Bronchial epithelial cell (primary cell): ENCODE measurements at regions not wholly inside any gene's neighbourhood (a gene's known extent, or its start where the extent isn't known, plus 50 kb on each side); places are given as distances from the start of the nearest gene placed in this dataset.

Experiments
- DNase-seq: peaks from one replicate; pipeline ENCODE4 v3.0.0-alpha.2; 2010; ENCODE audit warnings: low read depth
- FAIRE-seq: peaks from 2 replicates; lab custom pipeline; 2011; peaks lifted over from hg19 to GRCh38; lab: Jason Lieb, UNC
- H3K27me3 ChIP-seq: 2 replicates; pipeline ENCODE4 v1.5.1; 2011; ENCODE audit warnings: low read length; ENCODE audit not compliant: control insufficient read depth, insufficient read depth
- H3K36me3 ChIP-seq: 2 replicates; pipeline ENCODE4 v1.5.1; 2011; ENCODE audit warnings: low read length; ENCODE audit not compliant: control insufficient read depth, insufficient read depth
- H3K4me3 ChIP-seq: 2 replicates; pipeline ENCODE4 v1.5.1; 2011; ENCODE audit warnings: mild to moderate bottlenecking, low read depth, low read length, control low read depth
- CTCF ChIP-seq: IDR thresholded peaks from 2 replicates; pipeline ENCODE4 v1.5.1; 2011; ENCODE audit warnings: mild to moderate bottlenecking, moderate library complexity, low read length, control low read depth, inconsistent platforms; ENCODE audit not compliant: insufficient read depth, severe bottlenecking

- H3K36me3 ChIP-seq: no peaks in the 10 kb centered on the region
- no peak for FAIRE-seq
- H3K27me3 ChIP-seq: no peaks in the 10 kb centered on the region
- DNase-seq: no peak
- no peak for TF ChIP-seq CTCF
- H3K4me3 ChIP-seq: no peak overlapping the region
Observed at GRCh38 chr3:151935446-151935845, 62.0 kb downstream of the SUCNR1 start.

DNA sequence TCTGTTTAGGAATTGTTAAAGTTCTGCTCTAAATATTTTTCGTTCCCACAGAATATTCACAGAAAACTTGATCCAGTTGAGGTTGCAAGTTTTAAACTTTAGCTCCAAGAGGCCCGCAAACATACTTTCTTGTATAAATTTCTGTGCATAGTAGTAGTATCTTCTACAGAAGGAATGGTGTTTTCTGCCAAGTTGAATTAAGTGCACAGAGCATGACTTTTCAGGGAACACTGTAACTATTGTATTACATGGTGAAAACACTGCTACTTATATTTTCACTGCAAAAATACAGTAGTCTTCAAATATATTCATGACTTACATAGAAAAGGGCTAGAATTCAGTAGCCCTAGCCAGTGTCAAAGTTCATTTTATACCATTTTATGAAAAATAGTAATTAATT is 67.0 kb downstream of the SUCNR1 start:
- H3K27me3 ChIP-seq: no peaks in the 10 kb centered on the region
- H3K36me3 ChIP-seq: no peaks in the 10 kb centered on the region
- FAIRE-seq (no peak), DNase-seq (no peak)
- no peak overlapping the region for H3K4me3 ChIP-seq
- TF ChIP-seq CTCF: no peak

- FAIRE-seq (no peak), DNase-seq (no peak)
Observed at GRCh38 chr3:151943539-151943938, 70.1 kb downstream of the SUCNR1 start.

DNA sequence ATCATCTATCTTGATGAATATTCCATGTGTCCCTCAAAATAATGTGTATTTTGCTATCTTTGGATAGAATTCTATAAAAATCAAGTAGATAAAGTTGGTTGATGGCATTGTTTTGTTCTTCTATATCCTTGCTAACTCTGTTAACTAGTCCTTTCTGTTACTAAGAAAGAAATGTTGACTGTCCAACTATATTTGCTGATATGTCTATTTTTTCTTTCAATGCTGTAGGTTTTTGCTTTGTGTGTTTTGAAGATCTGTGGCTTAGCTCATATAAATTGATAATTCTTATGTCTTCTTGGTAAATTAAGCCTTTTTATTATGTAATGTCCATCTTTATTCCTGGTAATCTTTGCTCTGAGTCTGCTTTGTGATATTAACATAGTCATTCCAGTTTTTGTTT is 70.9 kb downstream of the SUCNR1 start:
- Histone ChIP-seq H3K4me3 (no peak overlapping the region), H3K36me3 (no peaks in the 10 kb centered on the region), H3K27me3 (no peaks in the 10 kb centered on the region)
- no peak for TF ChIP-seq CTCF
- FAIRE-seq: no peak
- DNase-seq: no peak

More at GRCh38 chr3:151943539-151943938, 70.1 kb downstream of the SUCNR1 start:
- no peaks in the 10 kb centered on the region for H3K36me3 ChIP-seq
- no peak overlapping the region for H3K4me3 ChIP-seq
- TF ChIP-seq CTCF: no peak
- no peaks in the 10 kb centered on the region for H3K27me3 ChIP-seq

DNA sequence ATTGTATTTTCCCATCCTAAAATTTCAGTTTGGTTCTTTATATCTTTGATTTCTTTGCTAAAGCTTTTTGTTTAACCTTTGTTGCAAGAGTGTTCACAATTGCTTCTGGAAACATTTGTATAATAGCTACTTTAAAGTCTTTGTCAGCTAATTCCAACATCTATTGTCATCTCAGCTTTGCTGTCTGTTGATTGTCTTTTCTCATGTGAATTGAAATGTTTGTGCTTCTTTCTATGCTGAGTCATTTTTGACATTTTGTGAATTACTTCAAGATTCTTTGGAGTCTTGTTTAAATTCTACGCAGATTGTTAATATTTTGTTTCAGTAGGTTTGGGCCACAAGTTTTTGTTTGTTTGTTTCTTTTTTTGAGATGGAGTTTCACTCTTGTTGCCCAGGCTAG is 73.2 kb downstream of the SUCNR1 start:
- Histone ChIP-seq H3K27me3 (no peaks in the 10 kb centered on the region), H3K4me3 (no peak overlapping the region), H3K36me3 (no peaks in the 10 kb centered on the region)
- DNase-seq (no peak), FAIRE-seq (no peak)
- TF ChIP-seq CTCF: no peak

DNA sequence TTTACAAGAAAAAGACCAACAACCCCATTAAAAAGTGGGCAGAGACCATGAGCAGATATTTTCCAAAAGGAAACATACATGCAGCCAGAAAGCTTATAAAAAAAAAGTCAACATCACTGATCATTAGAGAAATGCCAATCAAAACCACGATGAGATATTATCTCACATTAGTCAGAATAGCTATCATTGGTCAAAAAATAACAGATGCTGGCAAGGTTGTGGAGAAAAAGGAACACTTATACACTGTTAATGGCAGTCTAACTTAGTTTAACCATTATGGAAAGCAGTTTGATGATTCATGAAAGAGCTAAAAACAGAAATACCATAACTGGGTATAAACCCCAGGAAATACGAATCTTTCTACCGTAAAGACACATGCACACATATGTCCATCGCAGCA is 76.3 kb downstream of the SUCNR1 start:
- no peak for TF ChIP-seq CTCF
- no peak for FAIRE-seq

More for the DNA sequence above, 76.3 kb downstream of the SUCNR1 start:
- no peak for DNase-seq
- Histone ChIP-seq H3K4me3 (no peak overlapping the region), H3K27me3 (no peaks in the 10 kb centered on the region), H3K36me3 (no peaks in the 10 kb centered on the region)
